HT1080 (cell line): ENCODE measurements at regions not wholly inside any gene's neighbourhood (a gene's known extent, or its start where the extent isn't known, plus 50 kb on each side); places are given as distances from the start of the nearest gene placed in this dataset.

Experiments used
- DNase-seq: peaks from one replicate; pipeline ENCODE4 v3.0.0-alpha.2; 2015; ENCODE audit warnings: low read depth

- no peak for DNase-seq
Measured at GRCh38 chr5:61953913-61954312, 352.1 kb upstream of the KIF2A start.

- peak; percentile 86 for DNase-seq
Measured at GRCh38 chr5:61964201-61964600, 341.8 kb upstream of the KIF2A start.

- no peak for DNase-seq
Measured at GRCh38 chr5:61965069-61965468, 340.9 kb upstream of the KIF2A start.

GRCh38 chr5:61965490-61965889 lies 340.5 kb upstream of the KIF2A start:
- no peak for DNase-seq

GRCh38 chr5:61966296-61966955 lies 339.6 kb upstream of the KIF2A start:
- DNase-seq: no peak

GRCh38 chr5:61966997-61967396 lies 339.0 kb upstream of the KIF2A start:
- DNase-seq: peak; percentile 44

- no peak for DNase-seq
Measured at GRCh38 chr5:61967681-61968080, 338.3 kb upstream of the KIF2A start.

GRCh38 chr5:61969347-61969746 lies 336.7 kb upstream of the KIF2A start:
- DNase-seq: peak; percentile 60

GRCh38 chr5:61969755-61970154 lies 336.3 kb upstream of the KIF2A start:
- peak; percentile 22 for DNase-seq

GRCh38 chr5:61970218-61970617 lies 335.8 kb upstream of the KIF2A start:
- DNase-seq: no peak

GRCh38 chr5:61974680-61975079 lies 331.3 kb upstream of the KIF2A start:
- no peak for DNase-seq

- DNase-seq: no peak
Measured at GRCh38 chr5:61981886-61982285, 324.1 kb upstream of the KIF2A start.

- DNase-seq: no peak
Measured at GRCh38 chr5:61991430-61991829, 314.6 kb upstream of the KIF2A start.

- no peak for DNase-seq
Measured at GRCh38 chr5:61991866-61992265, 314.1 kb upstream of the KIF2A start.

GRCh38 chr5:61993295-61993927 lies 312.6 kb upstream of the KIF2A start:
- peak; percentile 26 for DNase-seq

GRCh38 chr5:61994171-61994570 lies 311.8 kb upstream of the KIF2A start:
- DNase-seq: no peak

- DNase-seq: no peak
Measured at GRCh38 chr5:61995486-61995885, 310.5 kb upstream of the KIF2A start.

- peak; percentile 45 for DNase-seq
Measured at GRCh38 chr5:61999371-61999770, 306.6 kb upstream of the KIF2A start.

- DNase-seq: no peak
Measured at GRCh38 chr5:62000646-62001045, 305.4 kb upstream of the KIF2A start.

GRCh38 chr5:62001640-62002039 lies 304.4 kb upstream of the KIF2A start:
- DNase-seq: no peak

- no peak for DNase-seq
Measured at GRCh38 chr5:62002436-62002835, 303.6 kb upstream of the KIF2A start.

GRCh38 chr5:62005551-62005950 lies 300.5 kb upstream of the KIF2A start:
- no peak for DNase-seq

GRCh38 chr5:62007457-62007856 lies 298.5 kb upstream of the KIF2A start:
- no peak for DNase-seq
